ENCODE measurements at regions not wholly inside any gene's neighbourhood (a gene's known extent, or its start where the extent isn't known, plus 50 kb on each side); places are given as distances from the start of the nearest gene placed in this dataset.

GRCh38 chr7:156009569-156009968, 197.3 kb upstream of the SHH start:
- TF ChIP-seq CTCF (IDR thresholded peaks at IDR 0.05; ENCODE audit: insufficient read depth, low read length) (no peak), REST (IDR thresholded peaks at IDR 0.05; ENCODE audit: insufficient replicate concordance, low read depth) (no peak), POLR2AphosphoS5 (IDR thresholded peaks at IDR 0.05; ENCODE audit: low read depth) (no peak), GABPA (IDR thresholded peaks at IDR 0.05; ENCODE audit: low read depth) (no peak)
